Endodermal cell (in vitro differentiated cells): ENCODE measurements at regions not wholly inside any gene's neighbourhood (a gene's known extent, or its start where the extent isn't known, plus 50 kb on each side); places are given as distances from the start of the nearest gene placed in this dataset.

Source experiments
- DNase-seq: peaks from one replicate; pipeline ENCODE4 v3.0.0-alpha.2; 2017
- H3K27ac ChIP-seq: 2 replicates; pipeline ENCODE4 v1.5.1; 2013; ENCODE audit warnings: mild to moderate bottlenecking, low read depth, low read length, moderate library complexity
- H3K27me3 ChIP-seq: 2 replicates; pipeline ENCODE4 v1.6.1; 2013; ENCODE audit warnings: mild to moderate bottlenecking, low read length, moderate library complexity; ENCODE audit not compliant: insufficient read depth, control insufficient read depth, poor library complexity, severe bottlenecking
- H3K36me3 ChIP-seq: 2 replicates; pipeline ENCODE4 v1.7.0; 2013; ENCODE audit warnings: mild to moderate bottlenecking, low read length, moderate library complexity; ENCODE audit not compliant: control insufficient read depth, insufficient read depth
- H3K4me1 ChIP-seq: one replicate; pipeline ENCODE4 v1.7.0; 2013; ENCODE audit warnings: low read length; ENCODE audit not compliant: control insufficient read depth, insufficient read depth
- H3K4me3 ChIP-seq: 2 replicates; pipeline ENCODE4 v1.5.1; 2013; ENCODE audit warnings: mild to moderate bottlenecking, low read length, moderate library complexity
- H3K9ac ChIP-seq: 2 replicates; pipeline ENCODE4 v1.6.1; 2013; ENCODE audit warnings: mild to moderate bottlenecking, low read length, moderate library complexity; ENCODE audit not compliant: poor library complexity, severe bottlenecking; ENCODE audit errors: extremely low read depth
- H3K9me3 ChIP-seq: 2 replicates; pipeline ENCODE4 v1.6.1; 2013; ENCODE audit warnings: mild to moderate bottlenecking, low read length, moderate library complexity; ENCODE audit not compliant: control insufficient read depth
- H3K27ac Mint-ChIP-seq: 2 replicates; pipeline ENCODE4 v1.8.0; 2020; ENCODE audit warnings: mixed read lengths
- H3K27me3 Mint-ChIP-seq: 2 replicates; pipeline ENCODE4 v1.8.0; 2021; ENCODE audit warnings: mild to moderate bottlenecking, mixed read lengths; ENCODE audit not compliant: insufficient read depth
- H3K36me3 Mint-ChIP-seq: 2 replicates; pipeline ENCODE4 v1.8.0; 2020; ENCODE audit warnings: low read depth, mixed read lengths
- H3K4me1 Mint-ChIP-seq: 2 replicates; pipeline ENCODE4 v1.8.0; 2020; ENCODE audit warnings: mixed read lengths
- H3K4me3 Mint-ChIP-seq: 2 replicates; pipeline ENCODE4 v1.8.0; 2020; ENCODE audit warnings: mild to moderate bottlenecking, moderate library complexity, mixed read lengths
- H3K9me3 Mint-ChIP-seq: 2 replicates; pipeline ENCODE4 v1.8.0; 2020; ENCODE audit warnings: mild to moderate bottlenecking, mixed read lengths
- WGBS, 2 experiments: methylation state at CpG; one replicate each; pipeline versions ENCODE4 v1.1.5 to v1.1.7; 2013; ENCODE audit warnings: missing lambda C conversion rate in 2 of 2, mixed read lengths in 1 of 2; ENCODE audit not compliant: insufficient coverage in 1 of 2, insufficient read length in 1 of 2; 5-methylcytosine and 5-hydroxymethylcytosine counted together
- TF ChIP-seq, protein P1 (sequence below): fragments of 200-600 bp; sonication (generic); conservative IDR thresholded peaks from 2 replicates; pipeline ENCODE4 v1.5.0; 2021; ENCODE audit warnings: antibody characterized with exemption, mild to moderate bottlenecking

GRCh38 chr3:153714588-153715290, 406.5 kb upstream of the ARHGEF26 start:
- Histone ChIP-seq H3K9ac (no peak overlapping the region), H3K27ac (no peak overlapping the region), H3K9me3 (no peaks in the 10 kb centered on the region), H3K4me1 (no peaks in the 10 kb centered on the region), H3K27me3 (no peaks in the 10 kb centered on the region), H3K36me3 (no peaks in the 10 kb centered on the region), H3K4me3 (no peak overlapping the region)
- H3K27ac Mint-ChIP-seq, result no peak overlapping the region
- peaks cover 11% of the 10 kb centered on the region for H3K9me3 Mint-ChIP-seq
- no peak for DNase-seq
- H3K4me1 Mint-ChIP-seq, result no peaks in the 10 kb centered on the region
- 86% methylated on average over 1 of the region's 1 CpG; no CpG with 5 or more reads in 1 of the 2 experiments for WGBS, 2 experiments
- no peak overlapping the region for H3K4me3 Mint-ChIP-seq
- TF ChIP-seq, protein P1, sequence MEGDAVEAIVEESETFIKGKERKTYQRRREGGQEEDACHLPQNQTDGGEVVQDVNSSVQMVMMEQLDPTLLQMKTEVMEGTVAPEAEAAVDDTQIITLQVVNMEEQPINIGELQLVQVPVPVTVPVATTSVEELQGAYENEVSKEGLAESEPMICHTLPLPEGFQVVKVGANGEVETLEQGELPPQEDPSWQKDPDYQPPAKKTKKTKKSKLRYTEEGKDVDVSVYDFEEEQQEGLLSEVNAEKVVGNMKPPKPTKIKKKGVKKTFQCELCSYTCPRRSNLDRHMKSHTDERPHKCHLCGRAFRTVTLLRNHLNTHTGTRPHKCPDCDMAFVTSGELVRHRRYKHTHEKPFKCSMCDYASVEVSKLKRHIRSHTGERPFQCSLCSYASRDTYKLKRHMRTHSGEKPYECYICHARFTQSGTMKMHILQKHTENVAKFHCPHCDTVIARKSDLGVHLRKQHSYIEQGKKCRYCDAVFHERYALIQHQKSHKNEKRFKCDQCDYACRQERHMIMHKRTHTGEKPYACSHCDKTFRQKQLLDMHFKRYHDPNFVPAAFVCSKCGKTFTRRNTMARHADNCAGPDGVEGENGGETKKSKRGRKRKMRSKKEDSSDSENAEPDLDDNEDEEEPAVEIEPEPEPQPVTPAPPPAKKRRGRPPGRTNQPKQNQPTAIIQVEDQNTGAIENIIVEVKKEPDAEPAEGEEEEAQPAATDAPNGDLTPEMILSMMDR, result no peak
- H3K27me3 Mint-ChIP-seq, result no peaks in the 10 kb centered on the region
- no peaks in the 10 kb centered on the region for H3K36me3 Mint-ChIP-seq

GRCh38 chr3:153722157-153722556, 399.0 kb upstream of the ARHGEF26 start:
- no peak overlapping the region for H3K4me3 ChIP-seq
- H3K36me3 ChIP-seq, result no peaks in the 10 kb centered on the region
- Mint-ChIP-seq H3K27me3 (no peaks in the 10 kb centered on the region), H3K36me3 (no peaks in the 10 kb centered on the region), H3K4me3 (no peak overlapping the region), H3K9me3 (no peaks in the 10 kb centered on the region), H3K4me1 (no peaks in the 10 kb centered on the region), H3K27ac (no peak overlapping the region)
- DNase-seq, result no peak
- no peaks in the 10 kb centered on the region for H3K9me3 ChIP-seq
- no peaks in the 10 kb centered on the region for H3K27me3 ChIP-seq
- no peaks in the 10 kb centered on the region for H3K4me1 ChIP-seq
- H3K9ac ChIP-seq, result no peak overlapping the region
- 97% methylated on average over 2 of the region's 2 CpGs; no CpG with 5 or more reads in 1 of the 2 experiments for WGBS, 2 experiments
- TF ChIP-seq, protein P1, result no peak
- no peak overlapping the region for H3K27ac ChIP-seq

DNA sequence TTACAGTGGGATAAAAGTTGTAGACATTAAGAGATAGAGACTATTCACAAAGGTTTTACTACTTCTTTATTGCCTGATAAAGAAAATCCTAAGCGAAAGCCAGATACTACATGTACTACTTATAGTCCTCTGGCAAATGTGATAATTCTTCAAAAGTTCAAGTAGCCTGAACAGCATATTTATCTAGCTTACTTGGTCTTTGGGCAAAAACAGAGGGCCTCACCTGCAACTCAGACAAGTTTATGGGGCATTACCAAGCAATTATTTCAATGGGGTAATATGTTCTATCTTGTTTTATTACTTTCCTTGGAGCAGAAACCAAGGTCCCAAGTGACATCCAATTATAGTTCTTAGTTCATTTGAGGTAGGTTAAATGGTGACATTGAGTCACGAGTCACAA, 390.1 kb upstream of the ARHGEF26 start:
- Mint-ChIP-seq H3K9me3 (peaks cover 19% of the 10 kb centered on the region), H3K27ac (no peak overlapping the region), H3K4me1 (no peaks in the 10 kb centered on the region), H3K27me3 (no peaks in the 10 kb centered on the region), H3K36me3 (no peaks in the 10 kb centered on the region), H3K4me3 (no peak overlapping the region)
- Histone ChIP-seq H3K4me1 (no peaks in the 10 kb centered on the region), H3K4me3 (no peak overlapping the region), H3K9me3 (peaks cover 23% of the 10 kb centered on the region), H3K9ac (no peak overlapping the region), H3K27ac (no peak overlapping the region), H3K36me3 (no peaks in the 10 kb centered on the region), H3K27me3 (no peaks in the 10 kb centered on the region)
- WGBS, 2 experiments, result 94 to 100% methylated on average over 1 to 2 of the region's 2 CpGs
- no peak for DNase-seq
- TF ChIP-seq, protein P1, result no peak
